ENCODE measurements at regions not wholly inside any gene's neighbourhood (a gene's known extent, or its start where the extent isn't known, plus 50 kb on each side); places are given as distances from the start of the nearest gene placed in this dataset.

DNA sequence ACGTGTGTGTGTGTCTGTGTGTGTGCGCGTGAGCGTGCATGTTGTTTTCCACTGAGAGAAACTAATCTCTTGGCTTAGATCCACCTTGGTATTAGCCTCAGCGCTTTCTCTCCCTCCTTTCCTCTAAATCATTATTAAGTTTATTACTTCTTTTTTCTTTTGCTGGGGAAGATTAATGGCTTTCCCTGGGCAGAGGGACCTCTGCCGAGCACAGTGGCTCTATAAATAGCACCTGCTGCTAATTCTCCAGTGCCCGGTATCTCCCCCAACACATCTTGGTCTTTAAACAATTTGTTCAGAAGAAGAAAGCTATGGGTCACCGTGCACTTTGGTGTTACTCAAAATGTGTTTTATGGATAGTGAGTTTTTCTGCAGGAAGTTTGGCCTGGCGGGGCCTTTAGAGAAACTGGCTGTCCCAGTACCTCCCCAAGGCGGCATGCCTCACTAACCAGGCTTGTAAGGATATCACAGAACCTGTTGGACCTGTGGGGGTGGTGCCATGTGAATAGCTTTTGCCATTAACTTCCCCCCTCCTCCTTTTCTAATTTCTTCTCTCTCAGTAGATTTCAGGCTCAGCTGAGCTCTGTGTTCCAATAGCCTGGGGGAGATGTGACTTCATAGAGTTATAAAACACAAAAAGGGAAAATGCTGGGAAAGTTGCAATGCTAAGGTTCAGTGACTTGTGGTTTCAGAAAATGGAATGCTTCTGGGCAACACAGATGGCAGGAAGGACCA lies 70.1 kb upstream of the RAB11FIP2 start:
- Histone ChIP-seq H3K4me1 (ENCODE audit: control insufficient read depth in 5 of 5, insufficient read depth in 5 of 5, low read length in 5 of 5) (no peaks in the 10 kb centered on the region), H3K27me3 (ENCODE audit: control insufficient read depth in 3 of 3, insufficient read depth in 3 of 3, low read length in 2 of 3) (no peaks in the 10 kb centered on the region), H3K27ac (ENCODE audit: low read depth in 1 of 2, low read length in 1 of 2) (no peak overlapping the region), H3K36me3 (ENCODE audit: control insufficient read depth in 4 of 4, insufficient read depth in 4 of 4, low read length in 4 of 4) (no peaks in the 10 kb centered on the region), H3K9ac (ENCODE audit: insufficient read depth in 1 of 2, low read length in 2 of 2) (no peak overlapping the region), H3K4me3 (no peak overlapping the region), H3K9me3 (ENCODE audit: control insufficient read depth in 4 of 4, insufficient read depth in 3 of 4, low read length in 3 of 4) (no peaks in the 10 kb centered on the region)
- WGBS, 2 donors, result 66 to 68% methylated on average over 10 of the region's 10 CpGs
- no peak for ATAC-seq (ENCODE audit: insufficient read depth, low FRiP score)
- DNase-seq, result peak in 1 of 3 donors; percentile 37
- TF ChIP-seq, protein P1, sequence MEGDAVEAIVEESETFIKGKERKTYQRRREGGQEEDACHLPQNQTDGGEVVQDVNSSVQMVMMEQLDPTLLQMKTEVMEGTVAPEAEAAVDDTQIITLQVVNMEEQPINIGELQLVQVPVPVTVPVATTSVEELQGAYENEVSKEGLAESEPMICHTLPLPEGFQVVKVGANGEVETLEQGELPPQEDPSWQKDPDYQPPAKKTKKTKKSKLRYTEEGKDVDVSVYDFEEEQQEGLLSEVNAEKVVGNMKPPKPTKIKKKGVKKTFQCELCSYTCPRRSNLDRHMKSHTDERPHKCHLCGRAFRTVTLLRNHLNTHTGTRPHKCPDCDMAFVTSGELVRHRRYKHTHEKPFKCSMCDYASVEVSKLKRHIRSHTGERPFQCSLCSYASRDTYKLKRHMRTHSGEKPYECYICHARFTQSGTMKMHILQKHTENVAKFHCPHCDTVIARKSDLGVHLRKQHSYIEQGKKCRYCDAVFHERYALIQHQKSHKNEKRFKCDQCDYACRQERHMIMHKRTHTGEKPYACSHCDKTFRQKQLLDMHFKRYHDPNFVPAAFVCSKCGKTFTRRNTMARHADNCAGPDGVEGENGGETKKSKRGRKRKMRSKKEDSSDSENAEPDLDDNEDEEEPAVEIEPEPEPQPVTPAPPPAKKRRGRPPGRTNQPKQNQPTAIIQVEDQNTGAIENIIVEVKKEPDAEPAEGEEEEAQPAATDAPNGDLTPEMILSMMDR (IDR thresholded peaks at IDR 0.05; ENCODE audit: control extremely low read depth, extremely low read depth), result no peak

DNA sequence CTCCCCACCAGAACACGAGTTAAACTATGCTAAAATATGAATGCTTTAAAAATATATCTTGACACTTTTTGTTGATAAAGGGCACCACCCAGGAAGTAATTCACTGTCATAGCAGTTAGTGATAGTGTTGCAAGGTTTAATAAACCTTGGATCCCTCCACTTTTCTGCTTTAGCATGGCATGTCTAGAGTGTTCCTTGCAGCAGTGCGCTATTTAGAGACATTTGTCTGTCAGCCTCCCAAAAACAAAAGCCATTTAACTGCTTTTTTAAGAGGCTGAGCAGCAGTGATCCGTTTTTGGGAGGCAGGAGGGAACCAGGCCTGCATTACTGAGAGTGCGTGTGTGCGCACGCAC lies 69.6 kb upstream of the RAB11FIP2 start:
- H3K4me3 ChIP-seq, result no peak overlapping the region
- 73 to 79% methylated on average over 6 of the region's 6 CpGs for WGBS, 2 donors
- H3K36me3 ChIP-seq (ENCODE audit: control insufficient read depth in 4 of 4, insufficient read depth in 4 of 4, low read length in 4 of 4), result no peaks in the 10 kb centered on the region
- ATAC-seq (ENCODE audit: insufficient read depth, low FRiP score), result no peak
- no peak for DNase-seq
- no peaks in the 10 kb centered on the region for H3K4me1 ChIP-seq (ENCODE audit: control insufficient read depth in 5 of 5, insufficient read depth in 5 of 5, low read length in 5 of 5)
- no peak overlapping the region for H3K9ac ChIP-seq (ENCODE audit: insufficient read depth in 1 of 2, low read length in 2 of 2)
- TF ChIP-seq, protein P1 (IDR thresholded peaks at IDR 0.05; ENCODE audit: control extremely low read depth, extremely low read depth), result no peak
- H3K27ac ChIP-seq (ENCODE audit: low read depth in 1 of 2, low read length in 1 of 2), result no peak overlapping the region
- no peaks in the 10 kb centered on the region for H3K9me3 ChIP-seq (ENCODE audit: control insufficient read depth in 4 of 4, insufficient read depth in 3 of 4, low read length in 3 of 4)
- H3K27me3 ChIP-seq (ENCODE audit: control insufficient read depth in 3 of 3, insufficient read depth in 3 of 3, low read length in 2 of 3), result no peaks in the 10 kb centered on the region

DNA sequence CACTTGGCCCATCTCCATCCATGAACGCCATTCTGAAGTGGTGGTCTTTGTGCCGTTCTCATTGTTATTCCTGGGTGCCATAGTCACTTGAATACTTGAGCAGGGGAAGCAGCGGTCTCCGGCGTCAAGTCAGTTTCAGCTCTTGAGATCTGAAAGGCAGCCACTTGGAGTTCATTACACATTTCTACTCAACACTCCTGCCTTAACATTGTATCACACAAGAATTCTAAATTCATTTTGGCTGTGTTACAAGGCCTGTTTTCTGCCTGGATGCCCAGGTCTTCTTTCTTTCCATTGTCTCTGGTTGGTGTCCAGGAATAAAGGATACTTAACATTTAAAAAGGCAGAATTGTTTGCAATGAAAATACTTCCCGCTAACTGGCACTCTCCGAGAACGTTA lies 69.0 kb upstream of the RAB11FIP2 start:
- 74 to 86% methylated on average over 8 of the region's 8 CpGs for WGBS, 2 donors
- H3K4me1 ChIP-seq (ENCODE audit: control insufficient read depth in 5 of 5, insufficient read depth in 5 of 5, low read length in 5 of 5), result no peaks in the 10 kb centered on the region
- H3K4me3 ChIP-seq, result no peak overlapping the region
- no peak for ATAC-seq (ENCODE audit: insufficient read depth, low FRiP score)
- no peak overlapping the region for H3K9ac ChIP-seq (ENCODE audit: insufficient read depth in 1 of 2, low read length in 2 of 2)
- H3K27me3 ChIP-seq (ENCODE audit: control insufficient read depth in 3 of 3, insufficient read depth in 3 of 3, low read length in 2 of 3), result no peaks in the 10 kb centered on the region
- no peaks in the 10 kb centered on the region for H3K36me3 ChIP-seq (ENCODE audit: control insufficient read depth in 4 of 4, insufficient read depth in 4 of 4, low read length in 4 of 4)
- peak in 1 of 3 donors; percentile 44 for DNase-seq
- H3K27ac ChIP-seq (ENCODE audit: low read depth in 1 of 2, low read length in 1 of 2), result no peak overlapping the region
- H3K9me3 ChIP-seq (ENCODE audit: control insufficient read depth in 4 of 4, insufficient read depth in 3 of 4, low read length in 3 of 4), result no peaks in the 10 kb centered on the region
- TF ChIP-seq, protein P1 (IDR thresholded peaks at IDR 0.05; ENCODE audit: control extremely low read depth, extremely low read depth), result no peak

DNA sequence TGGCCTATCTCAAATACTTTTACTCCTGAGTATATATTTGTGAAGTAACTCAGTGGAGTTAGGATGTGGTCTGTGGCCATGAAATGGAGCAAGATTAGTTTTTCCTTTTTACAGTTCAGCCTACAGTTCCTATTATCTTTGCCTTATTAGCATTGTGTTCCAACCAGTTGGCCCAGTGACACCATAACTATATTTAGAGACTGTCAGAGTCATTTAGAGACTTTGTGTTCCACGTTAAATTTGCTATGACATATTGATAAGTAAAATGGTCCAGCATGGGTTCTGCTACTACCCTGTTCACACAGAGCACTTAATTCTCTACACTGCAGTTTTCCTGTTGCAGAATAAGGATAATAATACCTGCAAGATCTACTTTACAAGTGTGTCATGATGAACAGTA lies 68.3 kb upstream of the RAB11FIP2 start:
- no peak overlapping the region for H3K9ac ChIP-seq (ENCODE audit: insufficient read depth in 1 of 2, low read length in 2 of 2)
- WGBS, 2 donors, result 64 to 76% methylated on average over 1 of the region's 1 CpG
- ATAC-seq (ENCODE audit: insufficient read depth, low FRiP score) (no peak), DNase-seq (no peak)
- no peaks in the 10 kb centered on the region for H3K27me3 ChIP-seq (ENCODE audit: control insufficient read depth in 3 of 3, insufficient read depth in 3 of 3, low read length in 2 of 3)
- H3K4me1 ChIP-seq (ENCODE audit: control insufficient read depth in 5 of 5, insufficient read depth in 5 of 5, low read length in 5 of 5), result no peaks in the 10 kb centered on the region
- H3K4me3 ChIP-seq, result no peak overlapping the region
- H3K36me3 ChIP-seq (ENCODE audit: control insufficient read depth in 4 of 4, insufficient read depth in 4 of 4, low read length in 4 of 4), result no peaks in the 10 kb centered on the region
- H3K9me3 ChIP-seq (ENCODE audit: control insufficient read depth in 4 of 4, insufficient read depth in 3 of 4, low read length in 3 of 4), result no peaks in the 10 kb centered on the region
- H3K27ac ChIP-seq (ENCODE audit: low read depth in 1 of 2, low read length in 1 of 2), result no peak overlapping the region
- TF ChIP-seq, protein P1 (IDR thresholded peaks at IDR 0.05; ENCODE audit: control extremely low read depth, extremely low read depth), result no peak

All from lung (tissue), 11 donors.